ENCODE measurements at regions not wholly inside any gene's neighbourhood (a gene's known extent, or its start where the extent isn't known, plus 50 kb on each side); places are given as distances from the start of the nearest gene placed in this dataset.
"Not testable (repeated sequence)": the region's sequence is repeated elsewhere in the genome, so short reads cannot be mapped to it uniquely, and the experiment has no call there.

- Histone ChIP-seq H3K27me3 (ENCODE audit: insufficient read depth, poor library complexity, severe bottlenecking) (no peaks in the 10 kb centered on the region), H3K4me3 (replicated peaks; ENCODE audit: insufficient read depth, low read length) (no peak overlapping the region), H3K27ac (replicated peaks) (no peak overlapping the region)
- no peak for DNase-seq (ENCODE audit: low read depth in 1 of 2, low spot score in 1 of 2)
- no peak for TF ChIP-seq CTCF (IDR thresholded peaks at IDR 0.05; ENCODE audit: insufficient read depth, low read length)
- TF ChIP-seq GABPA (IDR thresholded peaks at IDR 0.05; ENCODE audit: low read depth): no peak
- TF ChIP-seq POLR2AphosphoS5 (IDR thresholded peaks at IDR 0.05; ENCODE audit: low read depth): no peak
- no peak for TF ChIP-seq SPI1 (IDR thresholded peaks at IDR 0.05; ENCODE audit: borderline replicate concordance, low read depth)
- TF ChIP-seq REST (IDR thresholded peaks at IDR 0.05; ENCODE audit: insufficient replicate concordance, low read depth): no peak
Measured at GRCh38 chr19:27858981-27859581, 1353.9 kb downstream of the UQCRFS1 start.

GRCh38 chr19:27852931-27853330 is 1360.0 kb downstream of the UQCRFS1 start:
- not testable (repeated sequence) for H3K4me3 ChIP-seq (replicated peaks; ENCODE audit: insufficient read depth, low read length); DNase-seq (ENCODE audit: low read depth in 1 of 2, low spot score in 1 of 2); H3K27me3 ChIP-seq (ENCODE audit: insufficient read depth, poor library complexity, severe bottlenecking); H3K27ac ChIP-seq (replicated peaks)

GRCh38 chr19:27851543-27852060 is 1361.3 kb downstream of the UQCRFS1 start:
- TF ChIP-seq POLR2AphosphoS5 (IDR thresholded peaks at IDR 0.05; ENCODE audit: low read depth): no peak

GRCh38 chr19:27851002-27851481 is 1361.9 kb downstream of the UQCRFS1 start:
- DNase-seq (ENCODE audit: low read depth in 1 of 2, low spot score in 1 of 2): no peak
- H3K27me3 ChIP-seq (ENCODE audit: insufficient read depth, poor library complexity, severe bottlenecking): no peaks in the 10 kb centered on the region
- no peak for TF ChIP-seq REST (IDR thresholded peaks at IDR 0.05; ENCODE audit: insufficient replicate concordance, low read depth)
- H3K27ac ChIP-seq (replicated peaks): no peak overlapping the region
- no peak overlapping the region for H3K4me3 ChIP-seq (replicated peaks; ENCODE audit: insufficient read depth, low read length)

More at GRCh38 chr19:27851543-27852060, 1361.3 kb downstream of the UQCRFS1 start:
- no peak for DNase-seq (ENCODE audit: low read depth in 1 of 2, low spot score in 1 of 2)
- H3K27ac ChIP-seq (replicated peaks): no peak overlapping the region
- no peaks in the 10 kb centered on the region for H3K27me3 ChIP-seq (ENCODE audit: insufficient read depth, poor library complexity, severe bottlenecking)
- H3K4me3 ChIP-seq (replicated peaks; ENCODE audit: insufficient read depth, low read length): no peak overlapping the region

- H3K4me3 ChIP-seq (replicated peaks; ENCODE audit: insufficient read depth, low read length): no peak overlapping the region
- no peaks in the 10 kb centered on the region for H3K27me3 ChIP-seq (ENCODE audit: insufficient read depth, poor library complexity, severe bottlenecking)
- no peak overlapping the region for H3K27ac ChIP-seq (replicated peaks)
- DNase-seq (ENCODE audit: low read depth in 1 of 2, low spot score in 1 of 2): peak in 1 of 2 experiments; percentile 2
- no peak for TF ChIP-seq REST (IDR thresholded peaks at IDR 0.05; ENCODE audit: insufficient replicate concordance, low read depth)
- TF ChIP-seq SPI1 (IDR thresholded peaks at IDR 0.05; ENCODE audit: borderline replicate concordance, low read depth): no peak
Measured at GRCh38 chr19:27846944-27847343, 1366.0 kb downstream of the UQCRFS1 start.
